GM23248 (cell line): ENCODE measurements at regions not wholly inside any gene's neighbourhood (a gene's known extent, or its start where the extent isn't known, plus 50 kb on each side); places are given as distances from the start of the nearest gene placed in this dataset.
"Not testable (repeated sequence)": the region's sequence is repeated elsewhere in the genome, so short reads cannot be mapped to it uniquely, and the experiment has no call there.

ENCODE experiments used
- DNase-seq: peaks from one replicate; pipeline ENCODE4 v3.0.0-alpha.2; 2015
- H2AFZ ChIP-seq: fragments of 200-600 bp; sonication (generic); 2 replicates; pipeline ENCODE4 v1.6.1; 2016; ENCODE audit warnings: antibody characterized with exemption
- H3F3A ChIP-seq: fragments of 200-600 bp; sonication (generic); 2 replicates; pipeline ENCODE4 v1.6.1; 2016; ENCODE audit warnings: mild to moderate bottlenecking, antibody characterized with exemption, mixed run types; ENCODE audit not compliant: insufficient read depth
- H3K27ac ChIP-seq: fragments of 200-600 bp; sonication (generic); 2 replicates; pipeline ENCODE4 v1.5.1; 2016; ENCODE audit warnings: mild to moderate bottlenecking
- H3K27me3 ChIP-seq: fragments of 200-600 bp; sonication (generic); replicated peaks from 2 replicates; pipeline ENCODE4 v1.6.1; 2016; ENCODE audit warnings: mild to moderate bottlenecking; ENCODE audit not compliant: insufficient read depth
- H3K36me3 ChIP-seq: fragments of 200-600 bp; sonication (generic); 2 replicates; pipeline ENCODE4 v1.6.1; 2016; ENCODE audit warnings: low read depth, mild to moderate bottlenecking
- H3K4me1 ChIP-seq: fragments of 200-600 bp; sonication (generic); 2 replicates; pipeline ENCODE4 v1.6.1; 2016; ENCODE audit warnings: mild to moderate bottlenecking; ENCODE audit not compliant: insufficient read depth
- H3K4me2 ChIP-seq: fragments of 200-600 bp; sonication (generic); one replicate; pipeline ENCODE4 v1.6.1; 2016; ENCODE audit warnings: mild to moderate bottlenecking; ENCODE audit not compliant: unreplicated experiment
- H3K4me3 ChIP-seq: fragments of 200-600 bp; sonication (generic); 2 replicates; pipeline ENCODE4 v1.5.1; 2016; ENCODE audit warnings: mild to moderate bottlenecking
- H3K79me2 ChIP-seq: fragments of 200-600 bp; sonication (generic); 2 replicates; pipeline ENCODE4 v1.6.1; 2016; ENCODE audit warnings: mild to moderate bottlenecking; ENCODE audit not compliant: insufficient read depth
- H3K9ac ChIP-seq: fragments of 200-600 bp; sonication (generic); 2 replicates; pipeline ENCODE4 v1.6.1; 2016; ENCODE audit warnings: mild to moderate bottlenecking
- H3K9me2 ChIP-seq: fragments of 200-600 bp; sonication (generic); 2 replicates; pipeline ENCODE4 v1.6.1; 2016; ENCODE audit warnings: mixed run types, mild to moderate bottlenecking, moderate library complexity; ENCODE audit not compliant: insufficient read depth
- H3K9me3 ChIP-seq: fragments of 200-600 bp; sonication (generic); one replicate; pipeline ENCODE4 v1.6.1; 2017; ENCODE audit warnings: low read depth
- H4K20me1 ChIP-seq: fragments of 200-600 bp; sonication (generic); 2 replicates; pipeline ENCODE4 v1.6.0; 2016; ENCODE audit not compliant: insufficient read depth
- EZH2 ChIP-seq: fragments of 200-600 bp; sonication (generic); IDR thresholded peaks from 2 replicates; pipeline ENCODE4 v1.6.1; 2018; ENCODE audit warnings: antibody characterized with exemption, mild to moderate bottlenecking; ENCODE audit not compliant: insufficient read depth, poor library complexity, severe bottlenecking
- EZH2phosphoT487 ChIP-seq: fragments of 200-600 bp; sonication (generic); IDR thresholded peaks from 2 replicates; pipeline ENCODE4 v1.6.1; 2018; ENCODE audit warnings: antibody characterized with exemption, moderate library complexity, mild to moderate bottlenecking, low read depth; ENCODE audit not compliant: insufficient read depth
- WGBS, 2 experiments: methylation state at CpG; one replicate each; pipeline ENCODE4 v1.1.6; 2015 to 2017; ENCODE audit warnings: low lambda C conversion rate in 2 of 2, low coverage in 1 of 2; ENCODE audit errors: missing lambda C conversion rate in 2 of 2; 5-methylcytosine and 5-hydroxymethylcytosine counted together
- in situ Hi-C: fragments of 300-500 bp; cut with MboI; formaldehyde crosslinking; loops from 2 replicates; pipeline ENCODE4 v1.15.0; 2020

DNA sequence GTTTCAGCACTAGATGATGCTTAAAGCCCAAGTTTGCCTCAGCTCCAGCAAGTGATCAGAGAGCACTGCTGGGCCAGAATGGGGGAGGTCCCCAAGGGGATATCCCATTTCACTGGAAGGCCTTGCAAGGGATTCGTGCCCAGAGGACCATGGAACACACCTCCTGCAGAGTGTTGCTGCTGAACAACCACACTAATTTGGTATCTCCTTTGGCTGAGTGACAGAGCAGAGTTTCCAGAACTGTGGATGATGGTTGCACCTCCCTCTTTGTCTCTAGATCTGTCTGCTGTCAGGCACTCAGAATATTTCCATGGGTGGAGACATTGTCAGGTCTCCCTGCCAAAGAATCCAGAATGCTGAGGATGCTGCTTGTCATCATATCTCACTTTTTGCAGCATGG is 484.8 kb upstream of the NETO1 start:
- Histone ChIP-seq H3K9ac (no peak overlapping the region), H3K4me3 (no peak overlapping the region), H3K36me3 (no peaks in the 10 kb centered on the region), H2AFZ (no peak overlapping the region), H3F3A (no peaks in the 10 kb centered on the region), H3K79me2 (no peaks in the 10 kb centered on the region), H3K4me1 (no peaks in the 10 kb centered on the region), H3K27me3 (no peaks in the 10 kb centered on the region), H3K9me2 (no peaks in the 10 kb centered on the region), H4K20me1 (no peaks in the 10 kb centered on the region), H3K27ac (no peak overlapping the region), H3K4me2 (no peak overlapping the region), H3K9me3 (no peaks in the 10 kb centered on the region)
- TF ChIP-seq EZH2 (no peak), EZH2phosphoT487 (no peak)
- in situ Hi-C loops = no loop called here
- peak; percentile 5 for DNase-seq
- WGBS, 2 experiments = 0 to 8% methylated on average over 1 of the region's 1 CpG

DNA sequence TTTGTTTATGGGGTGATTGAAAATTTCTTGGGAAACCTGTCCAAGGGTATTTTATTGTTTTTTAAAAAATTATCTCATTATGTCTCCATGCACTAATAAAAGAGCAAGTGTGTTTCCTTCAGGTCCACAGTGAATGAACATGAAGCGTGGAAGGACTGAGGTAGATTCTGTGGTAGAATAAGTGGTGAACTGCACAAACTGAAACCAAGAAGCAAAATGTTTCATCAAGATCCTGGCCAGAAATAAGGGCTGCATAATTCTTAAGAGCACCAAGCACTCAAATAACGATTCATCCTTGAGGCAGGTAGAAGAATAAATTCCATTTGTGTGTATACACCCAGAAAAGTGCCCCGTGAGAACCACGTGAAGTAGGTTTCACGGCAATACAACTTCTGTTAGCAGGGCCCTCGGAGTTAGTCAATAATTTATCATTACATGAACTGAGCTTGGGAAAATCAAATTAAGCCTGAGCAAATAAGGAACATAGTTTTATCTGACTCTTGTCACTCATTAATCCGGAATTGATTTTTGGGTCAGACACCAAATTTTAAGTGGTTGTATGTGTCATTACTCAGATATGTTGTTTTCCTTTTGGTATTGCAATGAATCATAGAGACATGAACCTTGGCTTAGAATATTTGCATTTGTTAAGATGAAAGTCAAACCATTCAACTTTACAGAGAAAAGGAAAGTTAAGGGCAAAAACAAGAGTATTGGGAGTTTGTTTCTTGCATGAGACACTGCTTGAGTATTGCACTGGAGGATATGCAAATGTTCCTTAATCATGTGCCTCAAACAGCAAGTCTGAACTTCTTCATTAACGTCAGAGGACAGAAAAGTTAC is 472.6 kb upstream of the NETO1 start:
- in situ Hi-C loops = no loop called here
- no peaks in the 10 kb centered on the region for H3K36me3 ChIP-seq
- H3K79me2 ChIP-seq = no peaks in the 10 kb centered on the region
- no peaks in the 10 kb centered on the region for H3K9me2 ChIP-seq
- H2AFZ ChIP-seq = no peak overlapping the region
- peak overlapping the region; percentile 43 for H3K4me2 ChIP-seq
- H3K9me3 ChIP-seq = no peaks in the 10 kb centered on the region
- H3K27me3 ChIP-seq = no peaks in the 10 kb centered on the region
- H3K4me1 ChIP-seq = peaks cover 14% of the 10 kb centered on the region
- peak; percentile 37 for DNase-seq
- 35 to 36% methylated on average over 8 of the region's 8 CpGs for WGBS, 2 experiments
- TF ChIP-seq EZH2phosphoT487 (no peak), EZH2 (no peak)
- H4K20me1 ChIP-seq = no peaks in the 10 kb centered on the region
- H3K27ac ChIP-seq = no peak overlapping the region
- H3K4me3 ChIP-seq = peak overlapping the region; percentile 33
- no peak overlapping the region for H3K9ac ChIP-seq
- 0 out of 2 replicates have a peak, but pooled peaks cover 3% of the 10 kb centered on the region for H3F3A ChIP-seq

DNA sequence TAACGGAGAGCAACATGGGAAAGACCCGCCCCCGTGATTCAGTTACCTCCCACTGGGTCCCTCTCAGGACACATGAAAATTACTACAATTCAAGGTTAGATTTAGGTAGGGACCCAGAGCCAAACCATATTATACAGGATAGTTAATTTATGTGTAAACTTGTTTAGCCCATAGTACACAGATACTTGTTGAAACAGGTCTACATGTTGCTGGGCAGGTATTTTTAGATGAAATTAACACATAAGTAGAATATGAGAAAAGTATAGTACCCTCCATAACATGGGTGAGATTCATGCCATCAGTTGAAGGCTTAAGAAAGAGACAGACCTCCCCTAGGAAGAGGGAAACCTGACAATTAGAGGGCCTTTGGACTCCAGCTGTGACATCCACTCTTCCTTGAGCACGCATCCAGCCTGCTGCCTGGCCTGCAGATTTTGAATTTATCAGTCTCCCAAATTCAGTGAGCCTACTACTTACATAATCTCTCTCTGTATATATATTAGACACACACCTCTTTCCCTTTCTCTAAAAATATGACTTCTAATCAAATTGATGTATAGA is 463.5 kb upstream of the NETO1 start:
- Histone ChIP-seq H2AFZ (no peak overlapping the region), H3F3A (no peaks in the 10 kb centered on the region), H3K9me2 (no peaks in the 10 kb centered on the region), H3K4me2 (no peak overlapping the region), H3K27ac (no peak overlapping the region), H3K27me3 (no peaks in the 10 kb centered on the region), H3K79me2 (no peaks in the 10 kb centered on the region), H3K4me1 (no peaks in the 10 kb centered on the region), H3K36me3 (no peaks in the 10 kb centered on the region), H3K9ac (no peak overlapping the region), H3K9me3 (no peaks in the 10 kb centered on the region), H3K4me3 (no peak overlapping the region), H4K20me1 (no peaks in the 10 kb centered on the region)
- no peak for DNase-seq
- 47 to 49% methylated on average over 4 of the region's 4 CpGs for WGBS, 2 experiments
- in situ Hi-C loops = no loop called here
- TF ChIP-seq EZH2 (no peak), EZH2phosphoT487 (no peak)

DNA sequence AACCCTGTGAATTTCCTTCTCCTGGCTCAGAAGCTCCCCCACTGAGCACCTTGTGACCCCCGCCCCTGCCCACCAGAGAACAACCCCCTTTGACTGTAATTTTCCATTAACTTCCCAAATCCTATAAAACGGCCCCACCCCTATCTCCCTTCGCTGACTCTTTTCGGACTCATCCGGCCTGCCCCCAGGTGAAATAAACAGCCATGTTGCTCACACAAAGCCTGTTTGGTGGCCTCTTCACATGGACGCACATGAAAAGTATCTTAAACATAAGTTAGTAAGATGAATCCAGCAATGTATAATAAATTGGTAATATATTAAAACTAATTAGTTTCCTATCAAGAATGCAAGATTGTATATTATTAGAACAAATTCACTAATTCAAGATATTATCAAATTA is 462.3 kb upstream of the NETO1 start:
- DNase-seq, H3K9me2 ChIP-seq, H3K9me3 ChIP-seq, H3F3A ChIP-seq, H3K79me2 ChIP-seq, H3K27me3 ChIP-seq, H3K4me3 ChIP-seq, in situ Hi-C loops, H4K20me1 ChIP-seq, H3K27ac ChIP-seq, H3K36me3 ChIP-seq, H2AFZ ChIP-seq, H3K4me1 ChIP-seq, H3K9ac ChIP-seq, H3K4me2 ChIP-seq: not testable (repeated sequence)
- WGBS, 2 experiments = 49 to 50% methylated on average over 5 to 6 of the region's 6 CpGs

DNA sequence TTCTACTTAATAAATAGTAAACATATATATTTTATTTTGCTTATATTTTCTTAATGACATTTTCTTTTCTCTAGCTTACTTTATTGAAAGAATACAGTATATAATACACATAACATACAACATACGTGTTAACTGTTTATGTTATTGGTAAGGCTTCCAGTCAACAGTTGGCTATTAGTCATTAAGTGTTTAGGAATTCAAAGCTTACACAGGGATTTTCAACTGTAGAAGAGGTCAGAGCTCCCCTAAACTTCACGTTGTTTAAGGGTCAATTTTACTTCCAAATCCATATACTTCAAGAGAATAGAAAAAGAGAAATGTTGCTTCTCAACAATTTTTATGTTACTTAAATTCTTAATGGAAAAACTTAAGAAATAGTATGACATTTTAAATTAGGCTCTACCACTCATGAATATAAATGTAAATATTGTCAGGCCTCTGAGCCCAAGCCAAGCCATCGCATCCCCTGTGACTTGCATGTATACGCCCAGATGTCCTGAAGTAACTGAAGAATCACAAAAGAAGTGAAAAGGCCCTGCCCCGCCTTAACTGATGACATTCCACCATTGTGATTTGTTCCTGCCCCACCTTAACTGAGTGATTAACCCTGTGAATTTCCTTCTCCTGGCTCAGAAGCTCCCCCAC is 456.5 kb upstream of the NETO1 start:
- H3K4me3 ChIP-seq, H3K4me2 ChIP-seq, H3K9me2 ChIP-seq, H4K20me1 ChIP-seq, H3K27me3 ChIP-seq, H3K4me1 ChIP-seq, H3K9ac ChIP-seq, H3K9me3 ChIP-seq, H3K79me2 ChIP-seq, H3F3A ChIP-seq, H2AFZ ChIP-seq, H3K27ac ChIP-seq, in situ Hi-C loops, H3K36me3 ChIP-seq, DNase-seq: not testable (repeated sequence)
- 46 to 69% methylated on average over 4 of the region's 5 CpGs for WGBS, 2 experiments
